Hepatocyte (in vitro differentiated cells): ENCODE measurements at regions not wholly inside any gene's neighbourhood (a gene's known extent, or its start where the extent isn't known, plus 50 kb on each side); places are given as distances from the start of the nearest gene placed in this dataset.
A peak's percentile ranks its signal among the peaks of the same experiment; 100 is the strongest.

Experiments used
- DNase-seq: peaks from one replicate; pipeline ENCODE4 v3.0.0-alpha.2; 2016; ENCODE audit warnings: low spot score
- H2AFZ ChIP-seq: fragments of 200-600 bp; sonication (generic); 2 replicates; pipeline ENCODE4 v1.6.0; 2016; ENCODE audit warnings: antibody characterized with exemption, mild to moderate bottlenecking
- H3K27ac ChIP-seq: fragments of 200-600 bp; sonication (generic); 2 replicates; pipeline ENCODE4 v1.5.1; 2016; ENCODE audit warnings: mild to moderate bottlenecking
- H3K27me3 ChIP-seq: fragments of 200-600 bp; sonication (generic); 2 replicates; pipeline ENCODE4 v1.6.1; 2016
- H3K36me3 ChIP-seq: fragments of 200-600 bp; sonication (generic); replicated peaks from 2 replicates; pipeline ENCODE4 v1.5.1; 2016; ENCODE audit warnings: low read depth; ENCODE audit not compliant: insufficient read depth
- H3K4me1 ChIP-seq: fragments of 200-600 bp; sonication (generic); 2 replicates; pipeline ENCODE4 v1.5.1; 2016; ENCODE audit warnings: mild to moderate bottlenecking, moderate library complexity; ENCODE audit not compliant: insufficient read depth
- H3K4me2 ChIP-seq: fragments of 200-600 bp; sonication (generic); 2 replicates; pipeline ENCODE4 v1.6.0; 2016
- H3K4me3 ChIP-seq: fragments of 200-600 bp; sonication (generic); 2 replicates; pipeline ENCODE4 v1.5.1; 2016; ENCODE audit warnings: mild to moderate bottlenecking
- H3K79me2 ChIP-seq: fragments of 200-600 bp; sonication (generic); 2 replicates; pipeline ENCODE4 v1.6.0; 2017; ENCODE audit warnings: mild to moderate bottlenecking
- H3K9me2 ChIP-seq: fragments of 200-600 bp; sonication (generic); replicated peaks from 2 replicates; pipeline ENCODE4 v1.6.0; 2017; ENCODE audit warnings: mild to moderate bottlenecking; ENCODE audit not compliant: insufficient read depth
- H3K9me3 ChIP-seq: fragments of 200-600 bp; sonication (generic); 2 replicates; pipeline ENCODE4 v1.5.1; 2016; ENCODE audit warnings: low read depth, mild to moderate bottlenecking
- H4K20me1 ChIP-seq: fragments of 200-600 bp; sonication (generic); 2 replicates; pipeline ENCODE4 v1.6.0; 2016; ENCODE audit warnings: mild to moderate bottlenecking; ENCODE audit not compliant: insufficient read depth, poor library complexity, severe bottlenecking
- CTCF ChIP-seq: fragments of 200-600 bp; sonication (generic); IDR thresholded peaks from 2 replicates; pipeline ENCODE4 v1.5.1; 2016; ENCODE audit warnings: antibody characterized with exemption, mild to moderate bottlenecking; ENCODE audit not compliant: poor library complexity
- EZH2 ChIP-seq: fragments of 200-600 bp; sonication (generic); IDR thresholded peaks from 2 replicates; pipeline ENCODE4 v1.6.1; 2016; ENCODE audit warnings: antibody characterized with exemption, mild to moderate bottlenecking, borderline replicate concordance
- EZH2phosphoT487 ChIP-seq: fragments of 200-600 bp; sonication (generic); IDR thresholded peaks from one replicate; pipeline ENCODE4 v1.6.1; 2018; ENCODE audit warnings: antibody characterized with exemption, mild to moderate bottlenecking, low read depth, moderate library complexity; ENCODE audit not compliant: unreplicated experiment, severe bottlenecking
- WGBS: methylation state at CpG from one replicate; pipeline ENCODE4 v1.1.6; 2016; ENCODE audit warnings: low lambda C conversion rate; ENCODE audit errors: missing lambda C conversion rate; 5-methylcytosine and 5-hydroxymethylcytosine counted together

- no peaks in the 10 kb centered on the region for H4K20me1 ChIP-seq
- H3K9me3 ChIP-seq, result no peaks in the 10 kb centered on the region
- no peak for DNase-seq
- TF ChIP-seq EZH2, result no peak
- TF ChIP-seq CTCF, result no peak
- TF ChIP-seq EZH2phosphoT487, result no peak
- H3K4me1 ChIP-seq, result no peaks in the 10 kb centered on the region
- no peaks in the 10 kb centered on the region for H3K9me2 ChIP-seq
- no peaks in the 10 kb centered on the region for H3K79me2 ChIP-seq
- no peak overlapping the region for H3K4me2 ChIP-seq
- no peaks in the 10 kb centered on the region for H3K27me3 ChIP-seq
- no peak overlapping the region for H2AFZ ChIP-seq
- no peak overlapping the region for H3K27ac ChIP-seq
- WGBS, result 73% methylated on average over 2 of the region's 2 CpGs
- no peaks in the 10 kb centered on the region for H3K36me3 ChIP-seq
- no peak overlapping the region for H3K4me3 ChIP-seq
Observed at GRCh38 chr15:45785897-45786296, 151.1 kb downstream of the SQOR start.

GRCh38 chr15:45790325-45790943, 155.6 kb downstream of the SQOR start:
- no peak overlapping the region for H3K4me3 ChIP-seq
- H3K27ac ChIP-seq, result no peak overlapping the region
- no peaks in the 10 kb centered on the region for H3K9me2 ChIP-seq
- H3K4me1 ChIP-seq, result peaks cover 10% of the 10 kb centered on the region
- H3K79me2 ChIP-seq, result no peaks in the 10 kb centered on the region
- no peak overlapping the region for H2AFZ ChIP-seq
- TF ChIP-seq EZH2 (no peak), EZH2phosphoT487 (no peak), CTCF (peak; percentile 50)
- 48% methylated on average over 4 of the region's 4 CpGs for WGBS
- H4K20me1 ChIP-seq, result no peaks in the 10 kb centered on the region
- DNase-seq, result peak; percentile 46
- no peaks in the 10 kb centered on the region for H3K9me3 ChIP-seq
- H3K27me3 ChIP-seq, result no peaks in the 10 kb centered on the region
- H3K36me3 ChIP-seq, result no peaks in the 10 kb centered on the region
- no peak overlapping the region for H3K4me2 ChIP-seq

- no peak overlapping the region for H3K4me3 ChIP-seq
- H3K4me2 ChIP-seq, result peak overlapping the region; percentile 26
- no peaks in the 10 kb centered on the region for H3K9me2 ChIP-seq
- H2AFZ ChIP-seq, result no peak overlapping the region
- H4K20me1 ChIP-seq, result no peaks in the 10 kb centered on the region
- peak overlapping the region; percentile 20 for H3K27ac ChIP-seq
- H3K79me2 ChIP-seq, result no peaks in the 10 kb centered on the region
- H3K27me3 ChIP-seq, result no peaks in the 10 kb centered on the region
- no peak for DNase-seq
- H3K36me3 ChIP-seq, result no peaks in the 10 kb centered on the region
- no peaks in the 10 kb centered on the region for H3K9me3 ChIP-seq
- H3K4me1 ChIP-seq, result peaks cover 10% of the 10 kb centered on the region
- TF ChIP-seq EZH2phosphoT487 (no peak), CTCF (no peak), EZH2 (no peak)
Observed at GRCh38 chr15:45794304-45794703, 159.5 kb downstream of the SQOR start.
